HepG2 (cell line): ENCODE measurements at regions not wholly inside any gene's neighbourhood (a gene's known extent, or its start where the extent isn't known, plus 50 kb on each side); places are given as distances from the start of the nearest gene placed in this dataset.

Experiments used
- ATAC-seq: fragments of 200-7000 bp; cut with Tn5 transposase; 3 replicates; pipeline ENCODE4 v1.9.1; 2020; ENCODE audit warnings: mild to moderate bottlenecking, moderate library complexity
- BruUV-seq: library from RNA; stranded (reverse); fragments of 400-500 nt; replicated peaks from 2 replicates; lab custom pipeline; 2021; lab: Mats Ljungman, UMichigan
- CTCF ChIA-PET: fragments of 300-600 bp; formaldehyde crosslinking; extraction: SDS; loops from one replicate; lab custom pipeline; 2021; ENCODE audit warnings: low total read pairs, inconsistent platforms, low intra/inter-chr PET ratio; lab: Yijun Ruan, JAX
- POLR2A ChIA-PET: fragments of 350-600 bp; sonication (Branson Sonifier 250); formaldehyde crosslinking; loops from one replicate; lab custom pipeline; 2020; ENCODE audit warnings: antibody characterized with exemption, inconsistent platforms; lab: Yijun Ruan, JAX
- DNase-seq: peaks from one replicate; pipeline ENCODE4 v3.0.0-alpha.2; 2015; ENCODE audit warnings: low spot score
- FAIRE-seq: peaks from 3 replicates; lab custom pipeline; 2011; peaks lifted over from hg19 to GRCh38; lab: Jason Lieb, UNC
- H2AFZ ChIP-seq: one replicate; pipeline ENCODE4 v1.6.1; 2011; ENCODE audit warnings: low read length, inconsistent platforms
- H3K27ac ChIP-seq: fragments of 300-600 bp; 3 replicates; pipeline ENCODE4 v1.8.0; 2011; ENCODE audit warnings: mixed run types, mild to moderate bottlenecking, mixed read lengths, low read length, inconsistent platforms; ENCODE audit not compliant: insufficient read depth; ENCODE audit errors: extremely low read length
- H3K27me3 ChIP-seq, 2 experiments: fragments of 200-600 bp in 1 of 2; 2 replicates in 1 of 2; 3 replicates in 1 of 2; pipeline versions ENCODE4 v1.6.0 to v1.8.0; 2011; ENCODE audit warnings: low read length in 2 of 2, mild to moderate bottlenecking in 2 of 2, moderate library complexity in 2 of 2, inconsistent platforms in 1 of 2; ENCODE audit not compliant: insufficient read depth in 2 of 2, control insufficient read depth in 1 of 2
- H3K36me3 ChIP-seq, 2 experiments: fragments of 200-600 bp in 1 of 2; replicated peaks in 1 of 2; 2 replicates in 1 of 2; 3 replicates in 1 of 2; pipeline versions ENCODE4 v1.5.1 to v1.8.0; 2011; ENCODE audit warnings: low read length in 2 of 2, inconsistent platforms in 1 of 2; ENCODE audit not compliant: insufficient read depth in 2 of 2, control insufficient read depth in 1 of 2
- H3K4me1 ChIP-seq: 2 replicates; pipeline ENCODE4 v1.5.1; 2012; ENCODE audit warnings: low read length, inconsistent platforms; ENCODE audit not compliant: insufficient read depth
- H3K4me2 ChIP-seq: 2 replicates; pipeline ENCODE4 v1.6.0; 2011; ENCODE audit warnings: low read depth, low read length, inconsistent platforms
- H3K4me3 ChIP-seq, 3 experiments: fragments of 200-600 bp in 1 of 3; sonication (generic), shearing (Covaris generic) in 1 of 3; replicated peaks in 1 of 3; 2 replicates each; pipeline ENCODE4 v1.5.1; 2011 to 2016; ENCODE audit warnings: low read length in 3 of 3, inconsistent platforms in 2 of 3, low read depth in 2 of 3, mild to moderate bottlenecking in 2 of 3, control low read depth in 1 of 3, mixed read lengths in 1 of 3; ENCODE audit not compliant: insufficient read depth in 1 of 3
- H3K79me2 ChIP-seq: one replicate; pipeline ENCODE4 v1.6.1; 2011; ENCODE audit warnings: low read length, inconsistent platforms; ENCODE audit not compliant: insufficient read depth
- H3K9ac ChIP-seq: 2 replicates; pipeline ENCODE4 v1.6.0; 2011; ENCODE audit warnings: mild to moderate bottlenecking, low read depth, low read length, inconsistent platforms; ENCODE audit not compliant: insufficient read depth
- H3K9me3 ChIP-seq: 2 replicates; pipeline ENCODE4 v1.5.1; 2012; ENCODE audit warnings: mild to moderate bottlenecking, low read length
- H4K20me1 ChIP-seq: 2 replicates; pipeline ENCODE4 v1.6.0; 2011; ENCODE audit warnings: inconsistent platforms, mild to moderate bottlenecking, low read length, moderate library complexity; ENCODE audit not compliant: insufficient read depth
- SETDB1 ChIP-seq: sonication (generic); formaldehyde crosslinking; IDR thresholded peaks from 2 replicates; pipeline ENCODE4 v1.5.1; 2020; ENCODE audit warnings: missing genetic modification reagents, mild to moderate bottlenecking, borderline replicate concordance
- SIX1 ChIP-seq: sonication (generic); formaldehyde crosslinking; IDR thresholded peaks from 2 replicates; pipeline ENCODE4 v1.4.0; 2020; ENCODE audit warnings: missing genetic modification reagents, borderline replicate concordance
- SMC3 ChIP-seq: IDR thresholded peaks from 2 replicates; pipeline ENCODE4 v1.6.1; 2011; ENCODE audit warnings: low read length, improper control_type of control experiment
- ZNF143 ChIP-seq: sonication (generic); formaldehyde crosslinking; IDR thresholded peaks from 2 replicates; pipeline ENCODE4 v1.4.0; 2020; ENCODE audit warnings: missing genetic modification reagents
- ZNF33A ChIP-seq: sonication (generic); formaldehyde crosslinking; IDR thresholded peaks from 2 replicates; pipeline ENCODE4 v1.5.1; 2020; ENCODE audit warnings: missing genetic modification reagents, mild to moderate bottlenecking, moderate library complexity, borderline replicate concordance
- ZNF33B ChIP-seq: sonication (generic); formaldehyde crosslinking; IDR thresholded peaks from 2 replicates; pipeline ENCODE4 v1.5.1; 2020; ENCODE audit warnings: mild to moderate bottlenecking, missing genetic modification reagents
- WGBS: methylation state at CpG from one replicate; pipeline ENCODE4 v1.1.6; 2017; ENCODE audit warnings: low lambda C conversion rate; 5-methylcytosine and 5-hydroxymethylcytosine counted together
- in situ Hi-C: cut with HindIII; loops from 2 replicates; pipeline ENCODE4 v1.10.0; 2017; ENCODE audit warnings: low pct_unique_long_range_greater_than_20kb; ENCODE audit not compliant: extremely low pct_ligation_motif_present
- intact Hi-C: fragments of 100-400 bp; cut with micrococcal nuclease; formaldehyde crosslinking; loops from one replicate; pipeline ENCODE4 v1.10.0; 2022; ENCODE audit not compliant: unreplicated experiment
- TF ChIP-seq, protein P1 (sequence below): sonication (generic); formaldehyde crosslinking; conservative IDR thresholded peaks from 2 replicates; pipeline ENCODE4 v1.4.0; 2020; ENCODE audit warnings: missing genetic modification reagents

DNA sequence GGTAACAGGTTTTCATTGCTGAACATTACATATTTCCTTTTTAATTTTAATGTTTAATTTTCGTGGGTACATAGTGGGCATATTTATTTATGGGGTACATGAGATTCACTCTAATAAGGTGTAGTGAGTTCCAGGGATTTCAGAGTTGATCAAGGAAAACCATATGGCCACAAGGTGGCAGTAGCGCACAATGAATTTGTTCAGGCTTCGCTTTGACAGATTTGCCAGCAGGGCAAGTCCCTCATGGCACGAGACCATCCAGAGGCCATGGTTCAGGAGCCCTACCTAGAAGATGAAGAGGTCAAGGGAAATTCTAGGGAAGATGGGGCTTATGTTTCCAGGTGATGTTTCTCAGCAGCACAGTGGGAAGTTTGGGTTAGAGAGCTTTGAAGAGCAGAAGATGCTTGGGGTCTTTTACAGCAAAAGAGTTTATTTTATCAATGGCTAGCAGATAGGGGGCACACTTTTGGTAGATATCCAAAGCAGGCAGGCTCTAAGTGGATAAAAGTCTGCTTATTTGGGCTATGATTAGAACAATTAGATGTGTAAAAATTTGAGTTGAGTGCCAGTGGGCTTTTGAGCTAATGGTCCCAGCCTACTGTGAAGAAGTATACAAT lies 1004.4 kb downstream of the AACS start (continued):
- TF ChIP-seq SETDB1 (CRISPR knock-in tag) (peak; percentile 94), SMC3 (peak; percentile 52)

DNA sequence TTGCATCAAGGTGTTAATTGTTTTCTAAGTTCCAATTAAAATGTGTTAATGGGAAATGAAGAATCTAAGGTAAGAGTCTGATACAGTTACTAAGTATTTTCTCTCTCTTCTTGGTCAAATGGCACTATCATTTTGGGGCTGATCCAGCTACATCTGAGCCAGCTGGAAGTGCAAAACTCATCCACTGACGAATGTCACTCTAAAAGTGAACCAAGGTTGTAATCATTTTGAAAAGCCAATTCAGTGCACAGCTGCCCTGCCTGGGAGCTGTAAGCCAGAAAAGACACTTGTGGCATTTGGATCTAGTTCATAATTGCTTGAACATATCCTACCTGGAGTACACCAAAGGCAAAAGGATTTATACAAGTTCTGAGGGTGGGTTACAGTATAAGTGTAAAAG lies 1011.3 kb downstream of the AACS start:
- Histone ChIP-seq H3K4me2 (no peak overlapping the region), H3K9ac (no peak overlapping the region), H3K79me2 (no peaks in the 10 kb centered on the region), H4K20me1 (no peaks in the 10 kb centered on the region), H3K27me3 (no peaks in the 10 kb centered on the region), H3K9me3 (peaks cover 60% of the 10 kb centered on the region), H3K4me1 (no peaks in the 10 kb centered on the region), H3K27ac (no peak overlapping the region), H2AFZ (no peak overlapping the region), H3K4me3 (no peak overlapping the region), H3K36me3 (no peaks in the 10 kb centered on the region)
- TF ChIP-seq SIX1 (CRISPR knock-in tag): no peak
- no peak for TF ChIP-seq ZNF33A
- no peak for TF ChIP-seq ZNF33B (CRISPR knock-in tag)
- BruUV-seq: no TSS peak
- ChIA-PET POLR2A (no interaction called here), CTCF (no interaction called here)
- ATAC-seq (no peak), FAIRE-seq (no peak), DNase-seq (no peak)
- in situ Hi-C loops: no loop called here
- WGBS: 0% methylated on average over 1 of the region's 1 CpG
- intact Hi-C loops: no loop called here

DNA sequence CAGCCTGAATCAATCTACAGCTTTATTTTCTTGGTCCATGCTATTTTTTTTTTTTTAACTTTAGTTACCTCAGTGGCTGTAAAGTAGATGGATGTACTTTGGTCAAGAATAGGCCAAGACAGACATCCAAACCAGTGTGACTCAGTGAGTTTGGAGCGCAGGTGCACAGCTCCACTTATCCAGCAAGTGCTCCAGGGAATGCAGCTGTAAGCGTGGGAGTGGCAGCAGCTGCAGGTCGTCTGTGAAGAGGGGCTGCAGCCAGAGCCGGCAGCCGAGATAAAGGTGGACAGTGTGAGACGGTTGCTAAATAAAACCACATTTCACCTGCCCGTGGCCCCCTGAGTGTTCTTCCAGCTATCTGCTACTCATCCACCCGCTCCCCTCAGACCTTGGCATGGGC lies 1018.7 kb downstream of the AACS start:
- H2AFZ ChIP-seq: no peak overlapping the region
- H3K36me3 ChIP-seq: no peaks in the 10 kb centered on the region
- peaks cover 69% of the 10 kb centered on the region for H3K9me3 ChIP-seq
- no peaks in the 10 kb centered on the region for H4K20me1 ChIP-seq
- no TSS peak for BruUV-seq
- H3K4me3 ChIP-seq: no peak overlapping the region
- TF ChIP-seq, protein P1, sequence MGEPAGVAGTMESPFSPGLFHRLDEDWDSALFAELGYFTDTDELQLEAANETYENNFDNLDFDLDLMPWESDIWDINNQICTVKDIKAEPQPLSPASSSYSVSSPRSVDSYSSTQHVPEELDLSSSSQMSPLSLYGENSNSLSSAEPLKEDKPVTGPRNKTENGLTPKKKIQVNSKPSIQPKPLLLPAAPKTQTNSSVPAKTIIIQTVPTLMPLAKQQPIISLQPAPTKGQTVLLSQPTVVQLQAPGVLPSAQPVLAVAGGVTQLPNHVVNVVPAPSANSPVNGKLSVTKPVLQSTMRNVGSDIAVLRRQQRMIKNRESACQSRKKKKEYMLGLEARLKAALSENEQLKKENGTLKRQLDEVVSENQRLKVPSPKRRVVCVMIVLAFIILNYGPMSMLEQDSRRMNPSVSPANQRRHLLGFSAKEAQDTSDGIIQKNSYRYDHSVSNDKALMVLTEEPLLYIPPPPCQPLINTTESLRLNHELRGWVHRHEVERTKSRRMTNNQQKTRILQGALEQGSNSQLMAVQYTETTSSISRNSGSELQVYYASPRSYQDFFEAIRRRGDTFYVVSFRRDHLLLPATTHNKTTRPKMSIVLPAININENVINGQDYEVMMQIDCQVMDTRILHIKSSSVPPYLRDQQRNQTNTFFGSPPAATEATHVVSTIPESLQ (CRISPR knock-in tag): no peak
- no peak for TF ChIP-seq ZNF143 (CRISPR knock-in tag)
- DNase-seq (no peak), FAIRE-seq (no peak), ATAC-seq (no peak)
- ChIA-PET POLR2A (no interaction called here), CTCF (no interaction called here)
- no peaks in the 10 kb centered on the region for H3K4me1 ChIP-seq
- intact Hi-C loops (no loop called here), in situ Hi-C loops (no loop called here)
- no peak overlapping the region for H3K27ac ChIP-seq
- H3K27me3 ChIP-seq: no peaks in the 10 kb centered on the region
- 9% methylated on average over 6 of the region's 8 CpGs for WGBS
- no peak overlapping the region for H3K4me2 ChIP-seq
- no peak overlapping the region for H3K9ac ChIP-seq
- no peaks in the 10 kb centered on the region for H3K79me2 ChIP-seq
